DND-41 (cell line): ENCODE measurements at regions not wholly inside any gene's neighbourhood (a gene's known extent, or its start where the extent isn't known, plus 50 kb on each side); places are given as distances from the start of the nearest gene placed in this dataset.

Experiments
- CTCF ChIP-seq: IDR thresholded peaks from 2 replicates; pipeline ENCODE4 v1.5.1; 2012; ENCODE audit warnings: borderline replicate concordance, low read length, moderate library complexity, mild to moderate bottlenecking; ENCODE audit not compliant: poor library complexity, severe bottlenecking; ENCODE audit errors: extremely low read depth
- EZH2 ChIP-seq: IDR thresholded peaks from 3 replicates; pipeline ENCODE4 v1.6.1; 2012; ENCODE audit warnings: borderline replicate concordance, low read depth, mild to moderate bottlenecking, moderate library complexity, low read length, inconsistent platforms; ENCODE audit not compliant: severe bottlenecking

- TF ChIP-seq CTCF (no peak), EZH2 (no peak)
These were observed 177.0 kb downstream of the KIF18A start for GRCh38 chr11:27930946-27931345.
